ENCODE measurements at regions not wholly inside any gene's neighbourhood (a gene's known extent, or its start where the extent isn't known, plus 50 kb on each side); places are given as distances from the start of the nearest gene placed in this dataset.

DNA sequence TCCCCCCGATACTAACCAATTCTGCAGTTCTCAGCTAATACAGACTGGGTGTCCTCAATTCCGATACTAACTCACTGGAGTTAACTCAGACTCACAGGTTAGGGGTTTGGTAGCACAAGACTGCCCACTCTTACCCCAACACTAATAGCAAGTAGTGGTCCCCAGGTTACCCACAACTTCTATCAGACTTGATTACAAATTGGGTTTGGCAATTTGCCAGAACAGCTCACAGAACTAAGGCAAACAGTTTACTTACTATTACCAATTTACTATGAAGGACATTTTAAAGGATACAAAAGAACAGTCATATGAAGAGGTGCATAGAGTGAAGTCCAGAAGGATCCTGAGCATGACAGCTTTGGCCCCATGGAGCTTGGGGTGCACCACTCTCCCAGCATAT, 201.8 kb upstream of the VCX start:
- CTCF ChIA-PET: no interaction called here
- no TSS peak for BruUV-seq (replicated peaks)
- Mint-ChIP-seq H3K27me3 (ENCODE audit: unreplicated experiment) (no peaks in the 10 kb centered on the region), H3K36me3 (ENCODE audit: insufficient read depth, unreplicated experiment) (no peaks in the 10 kb centered on the region), H3K4me3 (ENCODE audit: low read depth, unreplicated experiment) (no peak overlapping the region), H3K9me3 (ENCODE audit: low read depth, unreplicated experiment) (peaks cover 3% of the 10 kb centered on the region), H3K27ac (ENCODE audit: unreplicated experiment) (no peak overlapping the region), H3K4me1 (ENCODE audit: low read depth, unreplicated experiment) (no peaks in the 10 kb centered on the region)
- no peak for DNase-seq
- intact Hi-C loops (cut with micrococcal nuclease; ENCODE audit: unreplicated experiment): no loop called here
- TF ChIP-seq, protein P1, sequence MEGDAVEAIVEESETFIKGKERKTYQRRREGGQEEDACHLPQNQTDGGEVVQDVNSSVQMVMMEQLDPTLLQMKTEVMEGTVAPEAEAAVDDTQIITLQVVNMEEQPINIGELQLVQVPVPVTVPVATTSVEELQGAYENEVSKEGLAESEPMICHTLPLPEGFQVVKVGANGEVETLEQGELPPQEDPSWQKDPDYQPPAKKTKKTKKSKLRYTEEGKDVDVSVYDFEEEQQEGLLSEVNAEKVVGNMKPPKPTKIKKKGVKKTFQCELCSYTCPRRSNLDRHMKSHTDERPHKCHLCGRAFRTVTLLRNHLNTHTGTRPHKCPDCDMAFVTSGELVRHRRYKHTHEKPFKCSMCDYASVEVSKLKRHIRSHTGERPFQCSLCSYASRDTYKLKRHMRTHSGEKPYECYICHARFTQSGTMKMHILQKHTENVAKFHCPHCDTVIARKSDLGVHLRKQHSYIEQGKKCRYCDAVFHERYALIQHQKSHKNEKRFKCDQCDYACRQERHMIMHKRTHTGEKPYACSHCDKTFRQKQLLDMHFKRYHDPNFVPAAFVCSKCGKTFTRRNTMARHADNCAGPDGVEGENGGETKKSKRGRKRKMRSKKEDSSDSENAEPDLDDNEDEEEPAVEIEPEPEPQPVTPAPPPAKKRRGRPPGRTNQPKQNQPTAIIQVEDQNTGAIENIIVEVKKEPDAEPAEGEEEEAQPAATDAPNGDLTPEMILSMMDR (IDR thresholded peaks at IDR 0.05; ENCODE audit: unreplicated experiment): no peak

DNA sequence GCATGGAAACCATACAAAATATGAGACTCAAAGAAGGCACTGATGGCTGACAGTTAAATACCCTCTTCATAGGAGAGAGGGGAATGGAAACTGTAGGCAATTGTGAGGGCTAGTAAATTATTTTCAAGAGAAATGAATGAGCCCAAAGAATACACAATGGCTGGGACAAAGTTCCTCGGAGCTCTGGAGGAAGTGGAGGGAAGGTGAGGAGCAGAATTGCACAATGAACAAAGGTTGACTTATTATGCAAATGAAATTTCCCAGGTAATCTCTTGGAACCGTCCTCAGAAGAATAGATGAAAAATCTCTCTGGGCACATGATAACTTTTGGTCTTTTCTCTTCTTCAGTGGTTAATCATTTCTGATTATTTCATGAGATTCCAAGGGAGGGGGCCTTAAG, 202.6 kb upstream of the VCX start:
- no peak overlapping the region for H3K4me3 Mint-ChIP-seq (ENCODE audit: low read depth, unreplicated experiment)
- CTCF ChIA-PET: no interaction called here

GRCh38 chrX:7638078-7638710, 204.8 kb upstream of the VCX start:
- TF ChIP-seq, protein P1 (IDR thresholded peaks at IDR 0.05; ENCODE audit: unreplicated experiment): no peak
- BruUV-seq (replicated peaks): no TSS peak
- Mint-ChIP-seq H3K36me3 (ENCODE audit: insufficient read depth, unreplicated experiment) (no peaks in the 10 kb centered on the region), H3K4me3 (ENCODE audit: low read depth, unreplicated experiment) (no peak overlapping the region), H3K27me3 (ENCODE audit: unreplicated experiment) (no peaks in the 10 kb centered on the region), H3K9me3 (ENCODE audit: low read depth, unreplicated experiment) (peaks cover 2% of the 10 kb centered on the region), H3K27ac (ENCODE audit: unreplicated experiment) (no peak overlapping the region), H3K4me1 (ENCODE audit: low read depth, unreplicated experiment) (no peaks in the 10 kb centered on the region)
- CTCF ChIA-PET: no interaction called here
- no peak for DNase-seq
- intact Hi-C loops (cut with micrococcal nuclease; ENCODE audit: unreplicated experiment): no loop called here

More for the DNA sequence above, 202.6 kb upstream of the VCX start:
- TF ChIP-seq, protein P1 (IDR thresholded peaks at IDR 0.05; ENCODE audit: unreplicated experiment): no peak
- DNase-seq: no peak
- Mint-ChIP-seq H3K36me3 (ENCODE audit: insufficient read depth, unreplicated experiment) (no peaks in the 10 kb centered on the region), H3K27ac (ENCODE audit: unreplicated experiment) (no peak overlapping the region), H3K9me3 (ENCODE audit: low read depth, unreplicated experiment) (peaks cover 2% of the 10 kb centered on the region), H3K27me3 (ENCODE audit: unreplicated experiment) (no peaks in the 10 kb centered on the region), H3K4me1 (ENCODE audit: low read depth, unreplicated experiment) (no peaks in the 10 kb centered on the region)
- BruUV-seq (replicated peaks): no TSS peak
- intact Hi-C loops (cut with micrococcal nuclease; ENCODE audit: unreplicated experiment): no loop called here

- no peak overlapping the region for H3K27ac Mint-ChIP-seq (ENCODE audit: unreplicated experiment)
- CTCF ChIA-PET: no interaction called here
- intact Hi-C loops (cut with micrococcal nuclease; ENCODE audit: unreplicated experiment): no loop called here
- H3K36me3 Mint-ChIP-seq (ENCODE audit: insufficient read depth, unreplicated experiment): no peaks in the 10 kb centered on the region
- TF ChIP-seq, protein P1 (IDR thresholded peaks at IDR 0.05; ENCODE audit: unreplicated experiment): no peak
- no peaks in the 10 kb centered on the region for H3K27me3 Mint-ChIP-seq (ENCODE audit: unreplicated experiment)
- no peaks in the 10 kb centered on the region for H3K4me1 Mint-ChIP-seq (ENCODE audit: low read depth, unreplicated experiment)
- no peak for DNase-seq
- H3K4me3 Mint-ChIP-seq (ENCODE audit: low read depth, unreplicated experiment): no peak overlapping the region
- no TSS peak for BruUV-seq (replicated peaks)
- peaks cover 2% of the 10 kb centered on the region for H3K9me3 Mint-ChIP-seq (ENCODE audit: low read depth, unreplicated experiment)
These were observed 205.9 kb upstream of the VCX start for GRCh38 chrX:7637066-7637465.
